ENCODE measurements at regions not wholly inside any gene's neighbourhood (a gene's known extent, or its start where the extent isn't known, plus 50 kb on each side); places are given as distances from the start of the nearest gene placed in this dataset.

DNA sequence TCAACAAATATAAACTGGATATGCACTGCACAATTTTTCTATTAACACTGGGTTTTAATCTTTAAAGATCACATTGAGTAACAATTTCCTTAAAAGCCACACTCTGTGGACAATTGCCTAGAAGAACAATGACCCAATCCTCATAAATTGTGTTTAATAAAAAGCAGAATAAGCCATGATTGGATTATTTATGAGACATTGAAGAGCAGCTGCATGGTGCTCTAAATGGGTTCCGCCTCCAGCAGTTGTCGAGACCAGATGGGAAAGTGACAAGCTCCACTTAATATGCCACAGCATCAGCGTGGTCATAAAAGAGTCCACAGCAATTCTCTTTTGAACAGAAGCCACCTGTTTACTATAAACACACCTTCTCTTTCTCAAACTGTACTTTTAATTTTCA lies 635.2 kb upstream of the FRG1 start:
- Histone ChIP-seq H3K36me3 (ENCODE audit: low read depth, low read length) (no peaks in the 10 kb centered on the region), H3K4me1 (ENCODE audit: insufficient read depth, low read length) (no peaks in the 10 kb centered on the region), H3K9ac (ENCODE audit: low read length) (no peak overlapping the region), H3K27ac (ENCODE audit: low read length) (no peak overlapping the region), H3F3A (ENCODE audit: low read length, unreplicated experiment) (no peaks in the 10 kb centered on the region), H3K9me3 (ENCODE audit: low read length) (no peaks in the 10 kb centered on the region), H3K4me2 (ENCODE audit: low read length) (no peak overlapping the region), H3K27me3 (ENCODE audit: low read length) (no peaks in the 10 kb centered on the region), H4K20me1 (ENCODE audit: low read length) (no peaks in the 10 kb centered on the region), H3K4me3 (ENCODE audit: low read length) (no peak overlapping the region), H3K9me2 (replicated peaks; ENCODE audit: low read length) (no peaks in the 10 kb centered on the region), H2AFZ (ENCODE audit: low read length) (no peak overlapping the region), H3K79me2 (ENCODE audit: low read length) (no peaks in the 10 kb centered on the region)
- no TSS peak for BruUV-seq (replicated peaks)
- ChIA-PET CTCF (no interaction called here), POLR2A (ENCODE audit: unreplicated experiment) (no interaction called here)
- no peak for ATAC-seq
- intact Hi-C loops (cut with micrococcal nuclease) = no loop called here
- DNase-seq = no peak
- TF ChIP-seq EZH2 (IDR thresholded peaks at IDR 0.05; ENCODE audit: low read length, unreplicated experiment) = no peak
- no peak for TF ChIP-seq EZH2phosphoT487 (IDR thresholded peaks at IDR 0.05; ENCODE audit: borderline replicate concordance, low read length)
- TF ChIP-seq, protein P1, sequence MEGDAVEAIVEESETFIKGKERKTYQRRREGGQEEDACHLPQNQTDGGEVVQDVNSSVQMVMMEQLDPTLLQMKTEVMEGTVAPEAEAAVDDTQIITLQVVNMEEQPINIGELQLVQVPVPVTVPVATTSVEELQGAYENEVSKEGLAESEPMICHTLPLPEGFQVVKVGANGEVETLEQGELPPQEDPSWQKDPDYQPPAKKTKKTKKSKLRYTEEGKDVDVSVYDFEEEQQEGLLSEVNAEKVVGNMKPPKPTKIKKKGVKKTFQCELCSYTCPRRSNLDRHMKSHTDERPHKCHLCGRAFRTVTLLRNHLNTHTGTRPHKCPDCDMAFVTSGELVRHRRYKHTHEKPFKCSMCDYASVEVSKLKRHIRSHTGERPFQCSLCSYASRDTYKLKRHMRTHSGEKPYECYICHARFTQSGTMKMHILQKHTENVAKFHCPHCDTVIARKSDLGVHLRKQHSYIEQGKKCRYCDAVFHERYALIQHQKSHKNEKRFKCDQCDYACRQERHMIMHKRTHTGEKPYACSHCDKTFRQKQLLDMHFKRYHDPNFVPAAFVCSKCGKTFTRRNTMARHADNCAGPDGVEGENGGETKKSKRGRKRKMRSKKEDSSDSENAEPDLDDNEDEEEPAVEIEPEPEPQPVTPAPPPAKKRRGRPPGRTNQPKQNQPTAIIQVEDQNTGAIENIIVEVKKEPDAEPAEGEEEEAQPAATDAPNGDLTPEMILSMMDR (conservative IDR thresholded peaks at IDR 0.05; ENCODE audit: low read depth, low read length) = no peak

DNA sequence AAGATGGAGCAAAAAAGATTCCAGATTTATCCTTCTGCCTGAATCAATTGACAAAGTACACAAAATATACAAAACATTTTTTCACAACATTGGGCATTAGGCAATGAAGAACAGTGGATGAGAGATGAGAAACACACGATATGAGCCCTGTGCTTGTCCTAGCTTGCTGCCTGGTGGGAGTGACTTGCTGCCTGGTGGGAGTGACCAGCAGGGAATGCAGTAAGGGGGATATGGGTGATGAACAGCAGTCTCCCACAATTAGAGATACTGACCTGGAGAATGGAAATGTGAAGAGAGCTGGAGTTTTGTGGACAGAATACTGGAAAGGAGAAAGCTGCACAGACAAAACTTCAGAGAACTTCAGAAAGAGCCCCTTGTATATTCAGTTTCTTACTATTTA lies 629.4 kb upstream of the FRG1 start:
- Histone ChIP-seq H3K4me2 (ENCODE audit: low read length) (no peak overlapping the region), H3K4me3 (ENCODE audit: low read length) (no peak overlapping the region), H3K9ac (ENCODE audit: low read length) (no peak overlapping the region), H4K20me1 (ENCODE audit: low read length) (no peaks in the 10 kb centered on the region), H3K4me1 (ENCODE audit: insufficient read depth, low read length) (no peaks in the 10 kb centered on the region), H3K9me3 (ENCODE audit: low read length) (no peaks in the 10 kb centered on the region), H2AFZ (ENCODE audit: low read length) (no peak overlapping the region), H3F3A (ENCODE audit: low read length, unreplicated experiment) (no peaks in the 10 kb centered on the region), H3K79me2 (ENCODE audit: low read length) (no peaks in the 10 kb centered on the region), H3K9me2 (replicated peaks; ENCODE audit: low read length) (no peaks in the 10 kb centered on the region), H3K27me3 (ENCODE audit: low read length) (no peaks in the 10 kb centered on the region), H3K27ac (ENCODE audit: low read length) (no peak overlapping the region), H3K36me3 (ENCODE audit: low read depth, low read length) (no peaks in the 10 kb centered on the region)
- TF ChIP-seq EZH2phosphoT487 (IDR thresholded peaks at IDR 0.05; ENCODE audit: borderline replicate concordance, low read length) = no peak
- CTCF ChIA-PET = no interaction called here
- POLR2A ChIA-PET (ENCODE audit: unreplicated experiment) = no interaction called here
- intact Hi-C loops (cut with micrococcal nuclease) = no loop called here
- DNase-seq (no peak), ATAC-seq (no peak)
- BruUV-seq (replicated peaks) = no TSS peak

DNA sequence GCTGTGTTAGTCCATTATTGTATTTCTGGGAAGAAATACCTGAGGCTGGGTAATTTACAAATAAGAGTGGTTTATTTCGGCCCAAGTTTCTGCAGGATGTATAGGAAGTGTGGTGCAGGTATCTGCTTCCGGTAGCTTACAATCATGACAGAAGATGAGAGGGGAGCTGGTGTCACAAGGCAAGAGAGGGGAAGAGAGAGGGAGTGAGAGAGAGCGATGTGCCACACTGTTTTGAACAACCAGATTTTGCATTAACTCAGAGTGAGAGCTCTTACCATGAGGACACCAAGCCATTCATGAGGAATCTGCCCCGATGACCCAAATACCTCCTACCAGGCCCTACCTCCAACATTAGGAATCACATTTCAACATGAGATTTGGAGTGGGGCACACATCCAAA lies 627.6 kb upstream of the FRG1 start:
- H3K36me3 ChIP-seq (ENCODE audit: low read depth, low read length) = no peaks in the 10 kb centered on the region
- ChIA-PET POLR2A (ENCODE audit: unreplicated experiment) (no interaction called here), CTCF (no interaction called here)

More for the DNA sequence above, 627.6 kb upstream of the FRG1 start:
- Histone ChIP-seq H3K27me3 (ENCODE audit: low read length) (no peaks in the 10 kb centered on the region), H3K9ac (ENCODE audit: low read length) (no peak overlapping the region), H2AFZ (ENCODE audit: low read length) (no peak overlapping the region), H3F3A (ENCODE audit: low read length, unreplicated experiment) (no peaks in the 10 kb centered on the region), H4K20me1 (ENCODE audit: low read length) (no peaks in the 10 kb centered on the region), H3K4me3 (ENCODE audit: low read length) (no peak overlapping the region), H3K27ac (ENCODE audit: low read length) (no peak overlapping the region), H3K4me2 (ENCODE audit: low read length) (no peak overlapping the region), H3K9me2 (replicated peaks; ENCODE audit: low read length) (no peaks in the 10 kb centered on the region), H3K79me2 (ENCODE audit: low read length) (no peaks in the 10 kb centered on the region), H3K4me1 (ENCODE audit: insufficient read depth, low read length) (no peaks in the 10 kb centered on the region), H3K9me3 (ENCODE audit: low read length) (no peaks in the 10 kb centered on the region)
- TF ChIP-seq EZH2phosphoT487 (IDR thresholded peaks at IDR 0.05; ENCODE audit: borderline replicate concordance, low read length) (no peak), EZH2 (IDR thresholded peaks at IDR 0.05; ENCODE audit: low read length, unreplicated experiment) (no peak)
- TF ChIP-seq, protein P1 (conservative IDR thresholded peaks at IDR 0.05; ENCODE audit: low read depth, low read length) = no peak
- no TSS peak for BruUV-seq (replicated peaks)
- no peak for DNase-seq
- no peak for ATAC-seq
- intact Hi-C loops (cut with micrococcal nuclease) = no loop called here

All from PC-3 (cell line).